Activated CD4-positive, alpha-beta T cell treated with anti-CD3 and anti-CD28 coated beads, Interleukin-2, amount 50 U/mL, for 48 hours (primary cell): ENCODE measurements at regions not wholly inside any gene's neighbourhood (a gene's known extent, or its start where the extent isn't known, plus 50 kb on each side); places are given as distances from the start of the nearest gene placed in this dataset.
"Not testable (repeated sequence)": the region's sequence is repeated elsewhere in the genome, so short reads cannot be mapped to it uniquely, and the experiment has no call there.

Source experiments
- DNase-seq, 2 experiments: peaks; one replicate each; pipeline ENCODE4 v3.0.0-alpha.2; 2020

- DNase-seq: no peak
Measured at GRCh38 chr6:139990856-139991465, 616.5 kb upstream of the CITED2 start.

- DNase-seq: no peak
Measured at GRCh38 chr6:139990026-139990686, 615.7 kb upstream of the CITED2 start.

- no peak for DNase-seq
Measured at GRCh38 chr6:139988685-139989084, 614.2 kb upstream of the CITED2 start.

GRCh38 chr6:139987091-139987490 is 612.6 kb upstream of the CITED2 start:
- no peak for DNase-seq

GRCh38 chr6:139985236-139985815 is 610.9 kb upstream of the CITED2 start:
- no peak for DNase-seq

GRCh38 chr6:139984317-139984716 is 609.9 kb upstream of the CITED2 start:
- DNase-seq: no peak

- DNase-seq: no peak
Measured at GRCh38 chr6:139983555-139984276, 609.3 kb upstream of the CITED2 start.

- DNase-seq: no peak
Measured at GRCh38 chr6:139982652-139983295, 608.3 kb upstream of the CITED2 start.

- DNase-seq: no peak
Measured at GRCh38 chr6:139982195-139982594, 607.7 kb upstream of the CITED2 start.

GRCh38 chr6:139981768-139982181 is 607.3 kb upstream of the CITED2 start:
- no peak for DNase-seq

GRCh38 chr6:139981066-139981624 is 606.7 kb upstream of the CITED2 start:
- DNase-seq: no peak

- DNase-seq: not testable (repeated sequence)
Measured at GRCh38 chr6:139980631-139981030, 606.2 kb upstream of the CITED2 start.

GRCh38 chr6:139979021-139979725 is 604.7 kb upstream of the CITED2 start:
- no peak for DNase-seq

- no peak for DNase-seq
Measured at GRCh38 chr6:139977887-139978332, 603.5 kb upstream of the CITED2 start.

- no peak for DNase-seq
Measured at GRCh38 chr6:139973669-139974344, 599.4 kb upstream of the CITED2 start.

- DNase-seq: no peak
Measured at GRCh38 chr6:139972116-139972515, 597.7 kb upstream of the CITED2 start.

GRCh38 chr6:139970591-139970991 is 596.1 kb upstream of the CITED2 start:
- DNase-seq: no peak

GRCh38 chr6:139967497-139967896 is 593.0 kb upstream of the CITED2 start:
- DNase-seq: no peak

GRCh38 chr6:139965393-139965792 is 590.9 kb upstream of the CITED2 start:
- no peak for DNase-seq

GRCh38 chr6:139964737-139965136 is 590.3 kb upstream of the CITED2 start:
- DNase-seq: no peak

GRCh38 chr6:139962654-139963347 is 588.4 kb upstream of the CITED2 start:
- DNase-seq: no peak
